HG03558 (cell line): ENCODE measurements at regions not wholly inside any gene's neighbourhood (a gene's known extent, or its start where the extent isn't known, plus 50 kb on each side); places are given as distances from the start of the nearest gene placed in this dataset.
"Not testable (repeated sequence)": the region's sequence is repeated elsewhere in the genome, so short reads cannot be mapped to it uniquely, and the experiment has no call there.

Source experiments
- ATAC-seq: cut with Tn5 transposase; IDR thresholded peaks from one replicate; pipeline ENCODE4 v1.9.1; 2021; ENCODE audit warnings: moderate number of reproducible peaks; ENCODE audit not compliant: unreplicated experiment; ENCODE audit errors: extremely low read depth

DNA sequence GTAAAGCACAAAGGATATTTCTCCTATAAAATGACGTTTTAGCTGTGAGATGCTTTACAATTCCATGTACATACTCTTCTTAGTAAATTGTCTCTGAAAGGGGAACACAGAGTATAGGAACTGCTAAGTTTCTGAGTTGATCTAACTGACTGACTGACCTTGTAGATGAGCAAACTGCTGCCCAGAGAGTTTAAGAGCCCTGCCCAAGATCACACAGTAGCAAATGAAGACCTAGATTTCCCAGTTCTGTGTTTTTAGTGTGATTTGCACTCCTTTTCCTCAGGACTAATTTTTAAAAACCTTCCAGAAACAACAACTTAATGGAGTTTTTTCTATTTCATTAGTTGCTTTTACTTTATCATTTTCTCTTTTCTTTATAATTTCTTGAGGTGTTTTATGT, 247.7 kb downstream of the PDCD6IP start:
- no peak for ATAC-seq

DNA sequence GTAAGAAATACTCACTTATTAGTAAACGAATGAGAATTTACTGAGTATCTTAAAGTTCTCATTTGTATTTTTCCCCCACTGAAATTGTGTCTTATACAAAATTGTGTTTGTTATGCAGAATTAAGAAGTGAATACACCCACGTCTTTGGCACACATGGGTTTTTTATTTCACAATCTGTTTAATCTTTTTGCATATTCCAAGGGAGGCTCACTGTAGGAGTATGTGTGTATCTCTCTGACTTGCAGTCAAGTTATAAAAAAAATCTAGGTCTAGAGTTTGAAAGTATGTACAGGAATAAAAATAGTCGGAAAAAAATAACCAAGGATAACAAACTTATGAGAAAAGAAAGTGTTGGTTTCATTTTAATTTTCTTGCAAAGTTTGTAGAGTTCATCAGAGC, 255.2 kb downstream of the PDCD6IP start:
- ATAC-seq, result no peak

DNA sequence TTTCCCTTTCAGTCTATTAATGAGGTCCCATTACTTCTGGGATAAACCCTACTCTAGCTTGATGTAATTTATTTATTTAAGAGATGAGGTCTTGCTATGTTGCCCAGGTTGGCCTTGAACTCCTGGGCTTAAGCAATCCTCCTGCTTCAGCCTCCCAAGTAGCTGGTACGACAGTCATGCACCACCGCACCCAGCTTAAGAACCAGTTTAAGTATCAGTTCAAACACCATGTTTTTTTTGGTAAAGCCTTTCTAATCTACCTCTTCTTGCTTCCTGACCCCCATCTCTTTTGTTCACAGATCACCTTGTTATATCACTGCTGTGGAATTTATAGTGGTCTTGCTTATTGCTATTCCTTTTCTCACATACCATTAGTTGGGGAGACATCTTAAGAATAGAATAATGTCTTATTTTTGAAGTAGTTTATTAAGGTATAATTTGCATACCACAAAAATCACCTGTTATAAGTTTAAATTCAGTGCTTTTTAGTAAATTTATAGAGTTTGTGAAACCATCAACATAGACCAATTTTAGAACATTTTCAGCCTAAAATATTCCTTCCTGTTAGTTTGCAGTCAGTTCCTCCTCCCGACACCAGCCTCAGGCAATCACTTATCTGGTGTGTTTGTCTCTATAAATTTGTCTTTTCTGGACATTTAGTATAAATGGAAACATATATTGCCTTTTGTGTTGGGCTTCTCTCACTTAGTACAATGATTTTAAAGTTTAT, 257.9 kb downstream of the PDCD6IP start:
- ATAC-seq, result peak; percentile 1

DNA sequence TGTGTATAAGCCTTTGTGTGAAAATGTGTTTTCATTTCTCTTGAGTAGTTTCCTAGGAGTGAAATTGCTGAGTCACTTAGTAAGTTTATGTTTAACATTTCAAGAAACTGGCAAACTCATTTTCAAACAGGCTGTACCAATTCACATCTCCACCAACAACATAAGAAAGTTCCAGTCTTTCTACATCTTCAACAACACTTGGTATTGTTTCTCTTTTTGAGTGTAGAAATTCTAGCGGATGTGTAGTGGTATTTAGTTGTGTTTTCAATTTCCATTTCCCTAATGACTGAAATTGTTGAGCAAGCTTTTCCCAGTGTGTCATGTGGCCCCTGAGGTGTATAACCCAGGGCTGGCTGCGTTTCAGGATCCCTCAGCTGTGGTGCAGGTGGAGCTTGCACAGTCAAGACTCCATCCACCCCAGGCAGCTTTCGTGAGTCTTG, 258.5 kb downstream of the PDCD6IP start:
- ATAC-seq, result peak; percentile 94

DNA sequence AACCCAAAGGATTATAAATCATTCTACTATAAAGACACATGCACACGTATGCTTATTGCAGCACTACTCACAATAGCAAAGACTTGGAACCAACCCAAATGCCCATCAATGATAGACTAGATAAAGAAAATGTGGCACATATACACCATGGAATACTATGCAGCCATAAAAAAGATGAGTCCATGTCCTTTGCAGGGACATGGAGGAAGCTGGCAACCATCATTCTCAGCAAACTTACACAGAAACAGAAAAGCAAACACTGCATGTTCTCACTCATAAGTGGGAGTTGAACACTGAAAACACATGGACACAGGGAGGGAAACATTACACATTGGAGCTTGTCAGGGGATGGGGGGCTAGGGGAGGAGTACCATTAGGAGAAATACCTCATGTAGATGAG, 262.6 kb downstream of the PDCD6IP start:
- ATAC-seq, result not testable (repeated sequence)

DNA sequence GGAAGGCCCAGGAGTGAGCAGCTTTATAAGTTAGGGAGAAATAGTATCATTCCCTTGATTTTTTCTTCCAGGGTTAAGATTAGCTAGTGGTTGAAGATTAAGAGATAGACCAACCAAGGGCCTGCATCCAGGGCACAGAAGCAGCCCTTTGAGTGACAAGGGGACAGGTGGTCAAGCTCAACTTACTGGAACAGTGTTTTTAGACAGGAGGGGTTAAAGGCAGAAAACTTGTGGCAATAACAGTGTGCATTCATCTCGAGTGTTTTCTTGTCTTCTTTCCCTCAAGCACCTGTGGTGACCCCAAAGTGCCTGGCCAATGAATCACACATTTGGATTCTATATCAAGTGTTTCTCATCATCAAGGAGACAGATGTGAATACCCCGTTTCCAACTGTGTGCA, 267.5 kb downstream of the PDCD6IP start:
- no peak for ATAC-seq

DNA sequence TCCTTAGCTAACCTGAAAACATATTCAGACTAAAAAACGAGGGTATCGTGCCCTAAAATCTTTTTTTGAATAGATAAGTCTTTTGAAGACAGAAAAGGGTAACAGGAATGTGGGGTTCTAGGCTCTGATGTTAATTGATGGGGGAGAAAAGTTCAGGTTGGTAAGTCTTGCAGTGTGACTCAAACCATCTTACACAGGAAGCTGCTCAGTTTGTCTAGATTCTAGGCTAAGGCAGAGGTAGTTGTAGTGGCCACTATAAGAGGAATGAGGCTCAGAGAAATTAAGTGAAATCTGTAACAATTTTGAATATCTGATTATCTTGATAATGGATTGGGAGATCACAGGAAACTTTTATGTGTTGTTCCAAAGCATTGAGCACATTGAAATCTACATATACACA, 267.9 kb downstream of the PDCD6IP start:
- no peak for ATAC-seq

DNA sequence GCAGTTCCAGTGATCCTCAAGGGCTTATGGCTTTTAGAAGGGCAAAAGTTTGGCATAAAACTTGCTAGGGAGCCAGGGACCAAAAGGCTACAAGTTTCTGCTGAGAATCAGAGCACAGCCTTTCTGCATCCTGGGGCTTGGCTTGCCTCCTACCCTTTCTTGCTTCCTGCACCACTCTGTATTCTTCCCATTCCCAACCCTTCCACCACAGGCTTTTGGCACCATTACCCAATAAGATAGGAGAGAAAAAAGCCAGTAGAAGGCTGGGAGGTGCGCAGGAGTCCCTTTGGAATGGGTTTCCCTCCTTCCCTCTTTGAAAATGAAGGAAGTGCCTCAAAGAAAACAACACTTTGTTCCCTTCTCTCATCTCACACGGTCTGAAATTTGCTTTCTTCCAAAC, 268.6 kb downstream of the PDCD6IP start:
- ATAC-seq, result no peak

DNA sequence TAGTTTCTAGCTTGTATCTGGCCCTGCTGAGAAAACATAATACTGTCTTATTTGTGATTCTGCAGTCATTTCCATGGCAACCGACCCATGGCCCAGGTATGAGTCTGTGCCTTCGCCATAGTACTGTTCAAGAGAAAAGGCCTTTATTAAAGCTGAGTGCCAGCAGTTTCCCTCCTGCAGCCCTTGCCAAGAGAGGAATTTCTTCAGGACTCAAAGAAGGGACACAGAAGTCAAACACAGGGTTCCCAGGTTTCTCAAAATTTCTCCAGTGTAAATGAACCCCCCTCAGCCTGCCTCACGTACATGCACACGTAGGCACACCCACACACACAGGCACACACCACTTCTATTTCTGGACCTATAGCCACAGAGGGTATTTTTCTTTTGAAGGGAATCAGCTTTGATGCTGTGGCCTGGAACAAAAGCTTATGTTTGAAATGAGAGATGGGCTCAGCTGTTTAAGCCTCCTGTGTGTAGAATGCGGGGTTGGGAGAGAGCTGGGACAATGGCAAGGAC, 269.2 kb downstream of the PDCD6IP start:
- no peak for ATAC-seq

DNA sequence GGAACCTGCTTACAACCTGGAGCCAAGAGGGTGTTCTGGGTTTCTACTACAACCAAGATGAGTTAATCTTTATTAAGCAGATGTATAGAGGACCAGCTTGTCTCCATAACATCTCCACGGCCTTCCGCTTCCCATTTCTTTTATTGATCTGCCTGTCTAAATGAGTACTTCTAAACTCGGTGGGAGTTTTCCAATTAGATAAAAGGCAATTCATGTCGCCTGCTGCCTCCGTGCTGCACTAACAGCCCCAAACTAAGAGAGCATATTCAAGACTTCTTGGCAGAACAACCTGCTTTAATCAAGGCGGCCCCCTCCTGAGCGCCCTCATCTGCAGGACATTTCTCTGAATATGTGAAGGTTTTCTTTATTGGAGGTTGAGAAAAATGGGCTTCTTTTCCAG, 270.1 kb downstream of the PDCD6IP start:
- no peak for ATAC-seq

DNA sequence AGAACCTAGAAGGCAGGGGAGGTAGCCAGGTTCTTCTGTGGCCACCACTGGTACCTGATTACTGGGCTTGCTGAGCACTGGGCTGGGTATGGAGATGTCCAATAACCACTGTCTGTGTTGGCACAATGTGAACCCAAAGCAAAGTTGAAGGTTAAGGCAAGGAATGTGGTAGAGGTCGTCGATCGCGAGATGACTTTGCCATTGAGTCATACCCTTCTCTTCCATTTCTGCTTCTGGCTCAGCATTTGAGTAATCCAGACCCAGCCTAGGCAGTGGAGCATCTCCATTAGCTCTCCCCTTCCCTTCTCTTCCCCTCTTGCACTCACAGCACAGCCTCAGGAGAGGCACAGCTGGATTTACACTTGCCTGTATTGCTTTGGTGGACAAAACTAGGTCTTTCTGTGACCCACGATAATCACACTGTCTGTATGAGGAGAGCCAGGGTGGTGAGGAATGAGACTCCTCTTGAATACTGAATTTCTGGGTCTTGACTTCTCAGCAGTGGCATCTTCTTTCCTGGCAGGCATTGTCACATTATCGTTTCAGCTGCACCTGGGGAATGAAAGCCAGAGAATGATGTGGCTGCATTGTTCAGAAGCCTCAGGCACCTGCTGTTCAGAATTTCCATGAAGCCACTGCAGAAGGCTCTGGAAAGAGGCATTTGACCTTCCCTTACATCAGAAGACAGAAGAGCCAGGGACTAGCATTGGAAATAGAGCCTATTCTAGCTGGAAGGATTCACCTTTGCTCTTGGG, 272.6 kb downstream of the PDCD6IP start:
- no peak for ATAC-seq

DNA sequence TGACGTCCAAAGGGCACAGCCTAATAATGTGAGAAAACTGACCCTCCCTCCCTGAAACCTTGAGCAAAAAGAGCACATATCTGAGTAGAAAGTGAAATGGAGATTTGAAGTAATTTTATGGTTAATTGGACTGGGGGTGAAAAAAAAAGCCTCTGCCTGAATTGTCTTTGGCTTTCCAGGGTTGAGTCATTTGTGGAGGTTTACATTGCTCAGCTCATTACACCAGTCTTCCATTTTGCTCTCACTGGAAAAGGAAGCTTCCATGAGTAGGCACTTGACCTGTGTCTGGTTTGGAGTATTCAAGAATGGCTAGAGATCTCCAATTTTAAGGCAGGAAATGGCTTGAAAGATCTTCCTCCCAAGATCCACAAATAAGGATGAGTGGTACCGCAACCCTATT, 273.9 kb downstream of the PDCD6IP start:
- ATAC-seq, result no peak

DNA sequence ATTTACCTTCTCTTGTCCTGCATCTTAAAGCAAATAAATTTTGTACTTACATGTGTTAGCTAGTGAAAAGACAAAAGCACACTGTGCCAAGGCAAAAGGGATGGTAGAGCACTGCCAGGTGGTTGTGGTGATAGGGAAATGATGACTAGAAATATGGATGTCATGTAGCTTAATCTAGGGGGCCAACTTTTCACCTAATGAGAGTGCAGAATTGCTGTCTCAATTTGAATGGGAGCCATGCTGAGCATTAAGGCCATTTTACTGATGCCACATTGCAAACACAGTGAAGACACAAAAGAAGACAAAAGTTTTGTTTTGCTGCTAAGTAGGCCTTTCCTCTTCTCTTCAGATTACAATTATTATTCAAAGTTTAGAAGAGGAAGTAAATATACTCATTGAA, 274.7 kb downstream of the PDCD6IP start:
- no peak for ATAC-seq

DNA sequence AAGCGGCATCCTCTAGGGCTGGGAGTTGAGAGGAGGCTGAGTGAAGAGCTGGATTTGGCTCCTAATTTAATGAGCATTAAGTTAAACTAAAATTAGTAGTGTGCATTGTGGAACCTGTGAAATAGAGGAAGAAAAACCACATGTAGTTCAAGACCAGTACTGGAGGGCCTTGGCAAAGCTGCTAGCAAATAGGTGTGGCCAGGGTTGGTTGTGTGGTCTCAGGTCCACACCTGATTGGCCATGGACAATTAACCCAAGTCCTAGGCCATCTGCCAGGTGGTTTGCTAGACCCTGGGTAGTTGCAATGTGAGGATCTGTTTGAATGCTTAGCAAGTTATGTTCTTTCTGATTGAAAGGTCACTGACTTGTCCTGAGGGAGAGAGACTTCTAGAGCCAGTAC, 275.5 kb downstream of the PDCD6IP start:
- ATAC-seq, result no peak

DNA sequence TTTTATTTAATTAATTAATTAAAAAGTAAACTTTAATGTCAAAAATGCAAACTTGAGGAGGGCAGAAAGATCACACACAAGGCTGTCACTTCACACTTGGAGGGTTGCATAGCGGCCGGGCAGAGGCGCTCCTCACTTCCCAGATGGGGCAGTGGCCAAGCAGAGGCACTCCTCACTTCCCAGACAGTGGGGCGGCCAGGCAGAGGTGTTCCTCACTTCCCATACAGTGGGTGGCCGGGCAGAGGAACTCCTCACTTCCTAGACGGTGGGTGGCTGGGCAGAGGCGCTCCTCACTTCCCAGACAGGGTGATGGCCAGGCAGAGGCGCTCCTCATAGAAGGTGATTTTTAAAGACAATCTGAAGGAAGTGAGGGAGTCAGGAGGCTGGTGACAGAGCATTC, 277.5 kb downstream of the PDCD6IP start:
- no peak for ATAC-seq

DNA sequence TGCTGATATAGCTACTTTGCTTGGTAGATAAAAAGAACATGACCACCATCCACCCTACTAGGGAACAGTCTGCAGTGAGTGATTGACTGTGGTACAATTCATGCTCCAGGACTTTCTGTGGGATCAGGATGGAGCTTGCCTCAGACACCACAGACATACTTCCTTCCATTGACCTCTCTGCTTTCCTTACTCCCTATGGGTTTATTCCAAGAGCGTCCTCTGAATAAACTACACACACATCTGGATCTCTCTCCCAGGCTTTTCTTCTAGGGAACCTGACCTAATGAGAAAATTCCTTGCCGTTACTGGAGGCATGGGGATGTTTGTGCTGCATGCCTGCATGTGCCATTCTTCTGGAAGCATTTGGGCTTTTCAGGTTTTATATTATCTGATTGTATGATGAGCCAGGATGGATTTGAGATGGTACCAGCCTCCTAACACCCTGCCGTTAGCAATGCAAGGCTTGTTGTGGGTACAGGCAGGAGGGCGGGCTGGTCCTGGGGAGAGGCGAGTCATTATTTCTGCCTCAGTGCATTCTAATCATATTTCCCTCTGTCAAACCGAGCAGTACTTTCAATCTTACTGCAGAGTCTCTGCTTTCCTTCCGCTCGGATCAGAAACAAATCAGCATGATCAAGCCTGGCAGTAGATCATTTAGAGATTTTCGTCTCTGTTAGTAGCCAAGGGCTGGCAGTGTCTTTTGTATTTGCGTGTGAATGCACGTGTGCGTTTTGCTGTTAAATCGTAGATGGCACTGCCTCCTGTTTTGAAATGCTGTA, 279.2 kb downstream of the PDCD6IP start:
- ATAC-seq, result no peak

DNA sequence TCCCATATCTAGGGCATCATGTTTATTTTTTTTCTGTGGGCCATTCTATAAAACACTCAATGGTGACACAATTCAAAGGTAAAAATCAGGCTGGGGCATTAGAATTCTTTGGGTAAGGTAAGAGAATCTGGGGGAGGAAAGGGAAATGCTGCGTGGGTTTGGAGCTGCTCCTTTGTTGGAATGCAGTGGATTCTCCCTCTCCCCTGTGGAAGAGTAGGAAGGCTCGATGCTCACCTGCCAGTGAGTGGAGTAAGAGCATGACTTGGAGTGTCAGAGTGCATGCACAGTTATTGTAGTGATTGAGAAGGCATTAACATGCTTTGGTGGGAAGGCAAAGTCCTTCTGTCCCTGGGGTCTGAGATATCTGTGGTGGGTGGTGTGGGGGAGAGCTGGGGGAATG, 280.0 kb downstream of the PDCD6IP start:
- ATAC-seq, result no peak

DNA sequence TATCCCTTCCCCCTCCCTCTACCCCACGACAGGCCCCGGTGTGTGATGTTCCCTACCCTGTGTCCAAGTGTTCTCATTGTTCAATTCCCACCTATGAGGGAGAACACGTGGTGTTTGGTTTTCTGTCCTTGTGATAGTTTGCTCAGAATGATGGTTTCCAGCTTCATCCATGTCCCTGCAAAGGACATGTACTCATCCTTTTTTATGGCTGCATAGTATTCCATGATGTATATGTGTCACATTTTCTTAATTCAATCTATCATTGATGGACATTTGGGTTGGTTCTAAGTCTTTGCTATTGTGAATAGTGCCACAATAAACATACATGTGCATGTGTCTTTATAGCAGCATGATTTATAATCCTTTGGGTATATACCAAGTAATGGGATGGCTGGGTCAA, 281.4 kb downstream of the PDCD6IP start:
- ATAC-seq, result not testable (repeated sequence)

DNA sequence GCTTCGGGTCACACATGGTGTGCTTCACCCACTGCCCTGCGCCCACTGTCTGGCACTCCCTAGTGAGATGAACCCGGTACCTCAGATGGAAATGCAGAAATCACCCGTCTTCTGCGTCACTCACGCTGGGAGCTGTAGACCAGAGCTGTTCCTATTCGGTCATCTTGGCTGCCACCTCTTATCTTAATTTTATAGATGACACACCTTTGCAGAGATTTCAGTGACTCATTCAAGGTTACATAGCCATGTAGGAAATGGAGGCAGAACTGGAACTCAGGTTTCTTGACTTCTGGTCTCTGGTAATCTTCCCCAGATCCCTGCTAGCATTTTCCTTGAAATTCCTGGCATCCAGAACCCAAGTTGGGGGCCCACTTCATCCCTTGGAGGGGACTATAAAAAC, 291.9 kb downstream of the PDCD6IP start:
- not testable (repeated sequence) for ATAC-seq

DNA sequence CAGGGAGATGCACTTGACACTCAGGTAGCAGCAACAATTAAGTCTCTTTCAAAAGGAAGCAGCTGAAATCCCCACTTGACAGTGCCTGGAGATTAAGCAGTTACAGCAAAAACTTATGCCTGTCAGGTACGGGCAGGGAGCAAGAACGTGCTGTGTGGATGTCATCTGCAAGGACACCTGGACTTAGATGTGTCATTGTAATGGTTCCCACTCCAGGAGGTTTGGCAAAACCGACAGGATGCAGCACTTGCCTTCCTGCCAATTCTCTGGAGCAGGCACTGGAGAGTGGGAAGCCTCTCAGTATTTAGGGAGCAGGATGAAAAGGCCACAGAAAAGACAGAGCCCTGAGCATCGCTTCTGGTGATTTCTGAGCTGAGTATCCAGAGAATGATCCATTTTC, 292.4 kb downstream of the PDCD6IP start:
- ATAC-seq, result no peak

DNA sequence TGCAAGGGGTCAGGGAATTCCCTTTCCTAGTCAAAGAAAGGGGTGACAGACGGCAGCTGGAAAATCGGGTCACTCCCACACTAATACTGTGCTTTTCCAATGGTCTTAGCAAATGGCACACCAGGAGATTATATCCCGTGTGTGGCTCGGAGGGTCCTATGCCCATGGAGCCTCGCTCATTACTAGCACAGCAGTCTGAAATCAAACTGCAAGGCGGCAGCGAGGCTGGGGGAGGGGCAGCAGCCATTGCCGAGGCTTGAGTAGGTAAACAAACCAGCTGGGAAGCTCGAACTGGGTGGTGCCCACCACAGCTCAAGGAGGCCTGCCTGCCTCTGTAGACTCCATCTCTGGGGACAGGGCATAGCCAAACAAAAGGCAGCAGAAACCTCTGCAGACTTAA, 295.9 kb downstream of the PDCD6IP start:
- ATAC-seq, result not testable (repeated sequence)
